Occipital lobe (tissue), 1 donor: ENCODE measurements at regions not wholly inside any gene's neighbourhood (a gene's known extent, or its start where the extent isn't known, plus 50 kb on each side); places are given as distances from the start of the nearest gene placed in this dataset. TPM values are rescaled to one million over a fixed set of nuclear protein-coding genes. Genes with fewer than 3 reads are reported as not detected.

Source experiments
- small RNA-seq: library from RNA; depleted of rRNA; stranded (forward); fragments of <200 nt; gene quantifications from one replicate; pipeline ENCODE3, GENCODE V24; 2014

Small RNA genes lying in the stretch of these regions (small RNA-seq; reads per million reads assigned to genes)
- not detected for gene RNU6-679P
